HG03103 (cell line): ENCODE measurements at regions not wholly inside any gene's neighbourhood (a gene's known extent, or its start where the extent isn't known, plus 50 kb on each side); places are given as distances from the start of the nearest gene placed in this dataset.
A peak's percentile ranks its signal among the peaks of the same experiment; 100 is the strongest.
"Not testable (repeated sequence)": the region's sequence is repeated elsewhere in the genome, so short reads cannot be mapped to it uniquely, and the experiment has no call there.

Experiments
- ATAC-seq: cut with Tn5 transposase; IDR thresholded peaks from one replicate; pipeline ENCODE4 v1.9.1; 2021; ENCODE audit warnings: low read depth; ENCODE audit not compliant: unreplicated experiment

- ATAC-seq = not testable (repeated sequence)
Measured at GRCh38 chr16:21513812-21514473, 85.4 kb upstream of the METTL9 start.

- not testable (repeated sequence) for ATAC-seq
Measured at GRCh38 chr16:21514474-21514840, 84.9 kb upstream of the METTL9 start.

- not testable (repeated sequence) for ATAC-seq
Measured at GRCh38 chr16:21516705-21517040, 82.7 kb upstream of the METTL9 start.

GRCh38 chr16:21517263-21517662 is 82.1 kb upstream of the METTL9 start:
- not testable (repeated sequence) for ATAC-seq

- ATAC-seq = not testable (repeated sequence)
Measured at GRCh38 chr16:21519361-21520133, 79.8 kb upstream of the METTL9 start.

- ATAC-seq = peak; percentile 48
Measured at GRCh38 chr16:21520134-21521047, 79.0 kb upstream of the METTL9 start.

- not testable (repeated sequence) for ATAC-seq
Measured at GRCh38 chr16:21521048-21521389, 78.4 kb upstream of the METTL9 start.

GRCh38 chr16:21521390-21522143 is 77.8 kb upstream of the METTL9 start:
- ATAC-seq = not testable (repeated sequence)

- not testable (repeated sequence) for ATAC-seq
Measured at GRCh38 chr16:21522846-21523245, 76.5 kb upstream of the METTL9 start.

GRCh38 chr16:21523411-21524067 is 75.8 kb upstream of the METTL9 start:
- no peak for ATAC-seq

- ATAC-seq = no peak
Measured at GRCh38 chr16:21524068-21524751, 75.2 kb upstream of the METTL9 start.

- ATAC-seq = not testable (repeated sequence)
Measured at GRCh38 chr16:21524752-21525028, 74.7 kb upstream of the METTL9 start.

GRCh38 chr16:21525029-21525895 is 74.1 kb upstream of the METTL9 start:
- not testable (repeated sequence) for ATAC-seq

- not testable (repeated sequence) for ATAC-seq
Measured at GRCh38 chr16:21525956-21526922, 73.1 kb upstream of the METTL9 start.

- no peak for ATAC-seq
Measured at GRCh38 chr16:21526923-21527807, 72.2 kb upstream of the METTL9 start.

GRCh38 chr16:21529060-21529658 is 70.2 kb upstream of the METTL9 start:
- not testable (repeated sequence) for ATAC-seq
